ENCODE measurements at regions not wholly inside any gene's neighbourhood (a gene's known extent, or its start where the extent isn't known, plus 50 kb on each side); places are given as distances from the start of the nearest gene placed in this dataset.

GRCh38 chr6:85262621-85263020 is 187.3 kb upstream of the NT5E start:
- no peak overlapping the region for H3K9ac ChIP-seq (ENCODE audit: insufficient read length, low read depth)
- H3K9me3 ChIP-seq (ENCODE audit: insufficient read depth, low read length): no peaks in the 10 kb centered on the region; the same call in 1 of the 2 replicates
- H3K4me3 ChIP-seq (ENCODE audit: insufficient read length, low read depth): no peak overlapping the region

GRCh38 chr6:85261271-85261670 is 188.6 kb upstream of the NT5E start:
- no peaks in the 10 kb centered on the region; the same call in 1 of the 2 replicates for H3K9me3 ChIP-seq (ENCODE audit: insufficient read depth, low read length)
- no peak for DNase-seq (ENCODE audit: low read depth, low spot score)
- H3K9ac ChIP-seq (ENCODE audit: insufficient read length, low read depth): no peak overlapping the region
- H3K36me3 ChIP-seq (ENCODE audit: insufficient read depth, insufficient read length, low read length): no peaks in the 10 kb centered on the region
- H3K4me1 ChIP-seq (ENCODE audit: insufficient read depth, insufficient read length): no peaks in the 10 kb centered on the region
- TF ChIP-seq SUZ12 (IDR thresholded peaks at IDR 0.05; ENCODE audit: extremely low read depth, insufficient read depth, insufficient read length) (no peak), ZNF274 (IDR thresholded peaks at IDR 0.05; ENCODE audit: low read depth, low read length) (no peak), YY1 (IDR thresholded peaks at IDR 0.05; ENCODE audit: insufficient read depth, insufficient read length) (no peak)
- H3K4me3 ChIP-seq (ENCODE audit: insufficient read length, low read depth): no peak overlapping the region
- no peaks in the 10 kb centered on the region for H3K27me3 ChIP-seq (ENCODE audit: insufficient read depth, insufficient read length)

More at GRCh38 chr6:85262621-85263020, 187.3 kb upstream of the NT5E start:
- no peaks in the 10 kb centered on the region for H3K36me3 ChIP-seq (ENCODE audit: insufficient read depth, insufficient read length, low read length)
- no peak for DNase-seq (ENCODE audit: low read depth, low spot score)
- H3K27me3 ChIP-seq (ENCODE audit: insufficient read depth, insufficient read length): no peaks in the 10 kb centered on the region
- no peaks in the 10 kb centered on the region for H3K4me1 ChIP-seq (ENCODE audit: insufficient read depth, insufficient read length)
- no peak for TF ChIP-seq SUZ12 (IDR thresholded peaks at IDR 0.05; ENCODE audit: extremely low read depth, insufficient read depth, insufficient read length)
- no peak for TF ChIP-seq YY1 (IDR thresholded peaks at IDR 0.05; ENCODE audit: insufficient read depth, insufficient read length)
- no peak for TF ChIP-seq ZNF274 (IDR thresholded peaks at IDR 0.05; ENCODE audit: low read depth, low read length)

DNA sequence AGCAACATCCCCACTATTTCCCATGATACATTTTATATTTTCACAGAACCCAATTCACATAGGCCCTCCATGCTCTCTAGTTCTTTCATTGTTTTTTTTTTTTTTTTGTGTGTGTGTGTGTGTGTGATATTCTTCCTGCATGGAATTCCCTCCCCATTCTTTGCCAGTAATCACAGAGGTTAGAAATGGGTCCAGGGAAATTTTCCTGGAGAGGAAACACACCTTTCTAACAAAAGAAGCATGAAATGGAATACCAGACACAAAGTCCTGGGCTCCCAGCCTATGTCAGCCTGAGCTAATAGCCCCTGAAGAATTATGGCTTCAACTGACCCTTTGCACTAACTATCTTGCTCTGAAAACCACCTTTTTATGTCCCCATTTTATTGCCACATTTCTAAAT is 194.2 kb upstream of the NT5E start:
- Histone ChIP-seq H3K4me3 (ENCODE audit: insufficient read length, low read depth) (no peak overlapping the region), H3K4me1 (ENCODE audit: insufficient read depth, insufficient read length) (no peaks in the 10 kb centered on the region), H3K27me3 (ENCODE audit: insufficient read depth, insufficient read length) (no peaks in the 10 kb centered on the region), H3K9me3 (ENCODE audit: insufficient read depth, low read length) (peaks cover 11% of the 10 kb centered on the region; the same call in 1 of the 2 replicates), H3K9ac (ENCODE audit: insufficient read length, low read depth) (no peak overlapping the region), H3K36me3 (ENCODE audit: insufficient read depth, insufficient read length, low read length) (no peaks in the 10 kb centered on the region)
- DNase-seq (ENCODE audit: low read depth, low spot score): no peak
- TF ChIP-seq ZNF274 (IDR thresholded peaks at IDR 0.05; ENCODE audit: low read depth, low read length) (no peak), YY1 (IDR thresholded peaks at IDR 0.05; ENCODE audit: insufficient read depth, insufficient read length) (no peak), SUZ12 (IDR thresholded peaks at IDR 0.05; ENCODE audit: extremely low read depth, insufficient read depth, insufficient read length) (no peak)

DNA sequence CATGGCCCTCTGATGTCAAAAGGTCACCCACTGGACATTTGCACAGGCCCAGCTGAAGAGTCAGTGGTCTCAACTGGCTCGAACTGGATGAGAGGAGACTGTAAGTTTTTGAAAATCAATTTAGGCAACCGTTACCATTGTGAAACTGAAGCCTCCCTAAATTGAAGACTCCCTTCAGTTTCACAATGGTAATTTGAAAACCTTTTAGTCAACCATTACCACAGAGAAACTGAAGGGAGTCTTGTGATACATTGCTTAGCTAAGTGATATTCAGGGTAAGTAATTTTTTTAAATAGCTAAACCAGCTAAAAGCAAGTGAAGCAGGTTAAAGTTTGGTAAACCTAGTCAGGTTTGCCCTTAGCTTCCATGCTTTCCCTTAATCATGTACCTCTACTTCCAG is 197.3 kb upstream of the NT5E start:
- no peaks in the 10 kb centered on the region for H3K36me3 ChIP-seq (ENCODE audit: insufficient read depth, insufficient read length, low read length)
- H3K27me3 ChIP-seq (ENCODE audit: insufficient read depth, insufficient read length): no peaks in the 10 kb centered on the region
- TF ChIP-seq ZNF274 (IDR thresholded peaks at IDR 0.05; ENCODE audit: low read depth, low read length): no peak
- TF ChIP-seq YY1 (IDR thresholded peaks at IDR 0.05; ENCODE audit: insufficient read depth, insufficient read length): no peak
- no peak for TF ChIP-seq SUZ12 (IDR thresholded peaks at IDR 0.05; ENCODE audit: extremely low read depth, insufficient read depth, insufficient read length)
- no peak for DNase-seq (ENCODE audit: low read depth, low spot score)
- H3K4me1 ChIP-seq (ENCODE audit: insufficient read depth, insufficient read length): no peaks in the 10 kb centered on the region
- no peak overlapping the region for H3K4me3 ChIP-seq (ENCODE audit: insufficient read length, low read depth)
- H3K9ac ChIP-seq (ENCODE audit: insufficient read length, low read depth): no peak overlapping the region
- peaks cover 11% of the 10 kb centered on the region; the same call in 1 of the 2 replicates for H3K9me3 ChIP-seq (ENCODE audit: insufficient read depth, low read length)

- peaks cover 11% of the 10 kb centered on the region; the same call in 1 of the 2 replicates for H3K9me3 ChIP-seq (ENCODE audit: insufficient read depth, low read length)
- TF ChIP-seq YY1 (IDR thresholded peaks at IDR 0.05; ENCODE audit: insufficient read depth, insufficient read length) (no peak), SUZ12 (IDR thresholded peaks at IDR 0.05; ENCODE audit: extremely low read depth, insufficient read depth, insufficient read length) (no peak), ZNF274 (IDR thresholded peaks at IDR 0.05; ENCODE audit: low read depth, low read length) (no peak)
- no peak overlapping the region for H3K4me3 ChIP-seq (ENCODE audit: insufficient read length, low read depth)
- H3K4me1 ChIP-seq (ENCODE audit: insufficient read depth, insufficient read length): no peaks in the 10 kb centered on the region
- H3K9ac ChIP-seq (ENCODE audit: insufficient read length, low read depth): no peak overlapping the region
- DNase-seq (ENCODE audit: low read depth, low spot score): no peak
- H3K36me3 ChIP-seq (ENCODE audit: insufficient read depth, insufficient read length, low read length): no peaks in the 10 kb centered on the region
- no peaks in the 10 kb centered on the region for H3K27me3 ChIP-seq (ENCODE audit: insufficient read depth, insufficient read length)
Measured at GRCh38 chr6:85252085-85252484, 197.8 kb upstream of the NT5E start.

GRCh38 chr6:85251300-85251699 is 198.6 kb upstream of the NT5E start:
- Histone ChIP-seq H3K9me3 (ENCODE audit: insufficient read depth, low read length) (peaks cover 11% of the 10 kb centered on the region; the same call in 1 of the 2 replicates), H3K4me3 (ENCODE audit: insufficient read length, low read depth) (no peak overlapping the region), H3K27me3 (ENCODE audit: insufficient read depth, insufficient read length) (no peaks in the 10 kb centered on the region), H3K9ac (ENCODE audit: insufficient read length, low read depth) (no peak overlapping the region), H3K36me3 (ENCODE audit: insufficient read depth, insufficient read length, low read length) (no peaks in the 10 kb centered on the region), H3K4me1 (ENCODE audit: insufficient read depth, insufficient read length) (no peaks in the 10 kb centered on the region)
- no peak for DNase-seq (ENCODE audit: low read depth, low spot score)
- TF ChIP-seq YY1 (IDR thresholded peaks at IDR 0.05; ENCODE audit: insufficient read depth, insufficient read length) (no peak), SUZ12 (IDR thresholded peaks at IDR 0.05; ENCODE audit: extremely low read depth, insufficient read depth, insufficient read length) (no peak), ZNF274 (IDR thresholded peaks at IDR 0.05; ENCODE audit: low read depth, low read length) (no peak)

DNA sequence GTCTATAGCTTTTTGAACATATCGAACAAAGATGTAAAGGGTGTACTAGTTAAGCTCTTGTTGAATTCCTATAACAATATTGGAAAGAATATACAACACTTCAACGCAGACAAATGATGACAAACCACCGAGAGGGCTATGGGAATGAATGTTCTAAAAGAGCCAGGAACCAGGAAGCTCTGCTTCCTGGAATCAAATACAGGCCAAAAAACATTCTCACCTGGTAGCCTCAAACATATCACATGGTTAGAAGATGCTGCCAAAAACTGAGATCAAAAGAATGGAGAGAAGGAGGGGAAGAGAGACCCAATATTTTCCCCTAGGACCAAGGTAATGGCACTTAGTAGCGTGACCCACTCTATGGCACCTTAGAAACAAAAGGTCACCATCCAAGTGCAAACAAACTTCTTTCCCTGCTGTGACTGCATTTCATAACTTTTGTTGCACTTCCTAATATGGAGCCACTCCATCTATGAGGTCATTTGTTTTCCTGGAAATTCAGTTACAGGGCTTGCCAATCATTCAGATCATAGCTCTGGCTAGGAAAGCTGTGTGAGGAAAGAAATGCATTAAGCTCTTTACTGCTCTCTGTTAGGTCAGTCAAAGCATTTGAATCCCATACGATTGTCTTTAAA is 199.2 kb upstream of the NT5E start:
- no peak overlapping the region for H3K4me3 ChIP-seq (ENCODE audit: insufficient read length, low read depth)
- DNase-seq (ENCODE audit: low read depth, low spot score): no peak
- no peak overlapping the region for H3K9ac ChIP-seq (ENCODE audit: insufficient read length, low read depth)
- no peak for TF ChIP-seq SUZ12 (IDR thresholded peaks at IDR 0.05; ENCODE audit: extremely low read depth, insufficient read depth, insufficient read length)
- TF ChIP-seq YY1 (IDR thresholded peaks at IDR 0.05; ENCODE audit: insufficient read depth, insufficient read length): no peak
- TF ChIP-seq ZNF274 (IDR thresholded peaks at IDR 0.05; ENCODE audit: low read depth, low read length): no peak
- H3K9me3 ChIP-seq (ENCODE audit: insufficient read depth, low read length): peaks cover 11% of the 10 kb centered on the region; the same call in 1 of the 2 replicates
- no peaks in the 10 kb centered on the region for H3K27me3 ChIP-seq (ENCODE audit: insufficient read depth, insufficient read length)
- H3K36me3 ChIP-seq (ENCODE audit: insufficient read depth, insufficient read length, low read length): no peaks in the 10 kb centered on the region
- no peaks in the 10 kb centered on the region for H3K4me1 ChIP-seq (ENCODE audit: insufficient read depth, insufficient read length)
